ENCODE measurements at regions not wholly inside any gene's neighbourhood (a gene's known extent, or its start where the extent isn't known, plus 50 kb on each side); places are given as distances from the start of the nearest gene placed in this dataset.

DNA sequence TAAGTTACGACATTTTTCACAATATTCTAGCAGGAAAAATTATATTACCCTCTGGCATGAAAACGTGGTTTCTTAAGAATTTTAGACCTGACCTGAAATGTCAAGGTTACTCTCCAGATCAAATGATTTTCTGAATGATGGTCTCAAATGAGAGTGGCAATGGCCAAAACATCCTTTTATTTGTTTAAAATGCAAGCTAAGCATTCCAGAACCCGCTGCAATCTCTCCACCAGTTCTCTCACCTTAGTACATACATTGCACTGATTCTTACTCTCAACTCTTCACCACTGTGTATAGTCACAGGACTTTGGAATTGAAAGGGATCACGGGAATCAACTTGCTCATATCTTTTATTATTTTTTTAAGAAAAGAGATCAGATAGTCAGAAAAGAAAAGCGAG, 391.6 kb upstream of the LRATD1 start:
- Histone ChIP-seq H3K4me1 (replicated peaks in 1 of 2; ENCODE audit: control insufficient read depth in 2 of 2, insufficient read depth in 2 of 2, low read length in 2 of 2) (no peaks in the 10 kb centered on the region), H3K9me3 (replicated peaks; ENCODE audit: control insufficient read depth, insufficient read depth, low read depth, low read length) (no peaks in the 10 kb centered on the region), H3K36me3 (ENCODE audit: control insufficient read depth, insufficient read depth, low read length) (no peaks in the 10 kb centered on the region), H3K27ac (ENCODE audit: extremely low read depth, low read depth, low read length) (no peak overlapping the region), H3K79me2 (ENCODE audit: control insufficient read depth, insufficient read depth, low read length) (no peaks in the 10 kb centered on the region), H4K20me1 (replicated peaks; ENCODE audit: control insufficient read depth, insufficient read depth, low read length) (no peaks in the 10 kb centered on the region), H2AFZ (ENCODE audit: low read depth, low read length) (no peak overlapping the region), H3K4me3 (no peak overlapping the region), H3K9me1 (ENCODE audit: control insufficient read depth, insufficient read depth, low read length) (no peaks in the 10 kb centered on the region), H3K4me2 (ENCODE audit: insufficient read depth, low read length) (no peak overlapping the region), H3K9ac (ENCODE audit: insufficient read depth in 1 of 2, low read depth in 2 of 2, low read length in 2 of 2) (no peak overlapping the region), H3K27me3 (ENCODE audit: control insufficient read depth in 2 of 2, insufficient read depth in 2 of 2, low read length in 2 of 2) (no peaks in the 10 kb centered on the region)
- TF ChIP-seq FOS (IDR thresholded peaks at IDR 0.05; ENCODE audit: extremely low read depth, insufficient read length) (no peak), MAFK (IDR thresholded peaks at IDR 0.05; ENCODE audit: low read length) (0 out of 2 replicates have a peak, but pooled peaks have one; percentile 8), NCOA2 (IDR thresholded peaks at IDR 0.05; ENCODE audit: partially characterized antibody in 2 of 2) (no peak), MAFF (IDR thresholded peaks at IDR 0.05; ENCODE audit: low read length) (peak; percentile 6; the same call in 1 of the 2 replicates), FOXA3 (CRISPR knock-in tag; conservative IDR thresholded peaks at IDR 0.05 in 1 of 2, IDR thresholded peaks at IDR 0.05 in 1 of 2) (no peak)
- TF ChIP-seq, protein P1, sequence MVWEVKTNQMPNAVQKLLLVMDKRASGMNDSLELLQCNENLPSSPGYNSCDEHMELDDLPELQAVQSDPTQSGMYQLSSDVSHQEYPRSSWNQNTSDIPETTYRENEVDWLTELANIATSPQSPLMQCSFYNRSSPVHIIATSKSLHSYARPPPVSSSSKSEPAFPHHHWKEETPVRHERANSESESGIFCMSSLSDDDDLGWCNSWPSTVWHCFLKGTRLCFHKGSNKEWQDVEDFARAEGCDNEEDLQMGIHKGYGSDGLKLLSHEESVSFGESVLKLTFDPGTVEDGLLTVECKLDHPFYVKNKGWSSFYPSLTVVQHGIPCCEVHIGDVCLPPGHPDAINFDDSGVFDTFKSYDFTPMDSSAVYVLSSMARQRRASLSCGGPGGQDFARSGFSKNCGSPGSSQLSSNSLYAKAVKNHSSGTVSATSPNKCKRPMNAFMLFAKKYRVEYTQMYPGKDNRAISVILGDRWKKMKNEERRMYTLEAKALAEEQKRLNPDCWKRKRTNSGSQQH (CRISPR knock-in tag; IDR thresholded peaks at IDR 0.05) = no peak
- intact Hi-C loops (cut with micrococcal nuclease) = no loop called here
- 2% methylated on average over 5 of the region's 5 CpGs for WGBS (ENCODE audit: insufficient coverage, low coverage, missing lambda C conversion rate)
- CTCF ChIA-PET (ENCODE audit: low intra/inter-chr PET ratio) = no interaction called here
- POLR2A ChIA-PET = no interaction called here
- BruUV-seq (replicated peaks) = no TSS peak
- FAIRE-seq (no peak), ATAC-seq (no peak), DNase-seq (ENCODE audit: extremely low read depth in 1 of 4, low spot score in 3 of 4) (no peak)
- in situ Hi-C loops (cut with MboI) = no loop called here
